ENCODE measurements at regions not wholly inside any gene's neighbourhood (a gene's known extent, or its start where the extent isn't known, plus 50 kb on each side); places are given as distances from the start of the nearest gene placed in this dataset.
A peak's percentile ranks its signal among the peaks of the same experiment; 100 is the strongest.

DNA sequence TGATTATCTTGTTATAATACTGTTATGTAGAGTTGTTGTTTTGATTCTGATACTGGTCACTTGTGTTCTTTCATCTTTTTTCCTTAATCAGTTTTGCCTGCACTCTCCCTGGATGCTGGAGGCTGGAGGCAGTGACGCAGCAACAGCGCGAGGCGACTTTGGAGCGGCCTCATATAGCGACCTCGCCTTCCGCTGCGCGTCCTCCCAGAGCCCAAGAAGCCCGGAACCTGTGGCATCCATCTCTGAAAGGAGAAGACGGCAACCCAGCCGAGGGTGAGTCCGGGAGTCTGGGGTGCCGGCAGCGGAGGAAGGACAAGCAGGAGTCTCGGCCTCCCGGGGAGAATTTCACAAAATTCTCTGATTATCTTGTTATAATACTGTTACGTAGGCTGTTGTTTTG lies 161.2 kb downstream of the ZNF33B start (continued):
- TF ChIP-seq, protein P1, sequence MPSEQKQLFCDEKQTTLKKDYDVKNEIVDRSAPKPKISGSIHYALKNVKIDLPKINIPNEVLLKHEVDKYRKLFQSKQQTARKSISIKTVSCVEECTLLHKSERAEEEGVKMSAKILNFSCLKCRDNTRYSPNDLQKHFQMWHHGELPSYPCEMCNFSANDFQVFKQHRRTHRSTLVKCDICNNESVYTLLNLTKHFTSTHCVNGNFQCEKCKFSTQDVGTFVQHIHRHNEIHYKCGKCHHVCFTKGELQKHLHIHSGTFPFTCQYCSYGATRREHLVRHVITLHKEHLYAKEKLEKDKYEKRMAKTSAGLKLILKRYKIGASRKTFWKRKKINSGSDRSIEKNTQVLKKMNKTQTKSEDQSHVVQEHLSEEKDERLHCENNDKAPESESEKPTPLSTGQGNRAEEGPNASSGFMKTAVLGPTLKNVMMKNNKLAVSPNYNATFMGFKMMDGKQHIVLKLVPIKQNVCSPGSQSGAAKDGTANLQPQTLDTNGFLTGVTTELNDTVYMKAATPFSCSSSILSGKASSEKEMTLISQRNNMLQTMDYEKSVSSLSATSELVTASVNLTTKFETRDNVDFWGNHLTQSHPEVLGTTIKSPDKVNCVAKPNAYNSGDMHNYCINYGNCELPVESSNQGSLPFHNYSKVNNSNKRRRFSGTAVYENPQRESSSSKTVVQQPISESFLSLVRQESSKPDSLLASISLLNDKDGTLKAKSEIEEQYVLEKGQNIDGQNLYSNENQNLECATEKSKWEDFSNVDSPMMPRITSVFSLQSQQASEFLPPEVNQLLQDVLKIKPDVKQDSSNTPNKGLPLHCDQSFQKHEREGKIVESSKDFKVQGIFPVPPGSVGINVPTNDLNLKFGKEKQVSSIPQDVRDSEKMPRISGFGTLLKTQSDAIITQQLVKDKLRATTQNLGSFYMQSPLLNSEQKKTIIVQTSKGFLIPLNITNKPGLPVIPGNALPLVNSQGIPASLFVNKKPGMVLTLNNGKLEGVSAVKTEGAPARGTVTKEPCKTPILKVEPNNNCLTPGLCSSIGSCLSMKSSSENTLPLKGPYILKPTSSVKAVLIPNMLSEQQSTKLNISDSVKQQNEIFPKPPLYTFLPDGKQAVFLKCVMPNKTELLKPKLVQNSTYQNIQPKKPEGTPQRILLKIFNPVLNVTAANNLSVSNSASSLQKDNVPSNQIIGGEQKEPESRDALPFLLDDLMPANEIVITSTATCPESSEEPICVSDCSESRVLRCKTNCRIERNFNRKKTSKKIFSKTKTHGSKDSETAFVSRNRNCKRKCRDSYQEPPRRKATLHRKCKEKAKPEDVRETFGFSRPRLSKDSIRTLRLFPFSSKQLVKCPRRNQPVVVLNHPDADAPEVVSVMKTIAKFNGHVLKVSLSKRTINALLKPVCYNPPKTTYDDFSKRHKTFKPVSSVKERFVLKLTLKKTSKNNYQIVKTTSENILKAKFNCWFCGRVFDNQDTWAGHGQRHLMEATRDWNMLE (tag by site-specific recombination; conservative IDR thresholded peaks at IDR 0.05; ENCODE audit: low read depth) = no peak
- TF ChIP-seq ZNF777 (tag by site-specific recombination; IDR thresholded peaks at IDR 0.05; ENCODE audit: borderline replicate concordance) (no peak), ZNF521 (tag by site-specific recombination; IDR thresholded peaks at IDR 0.05) (no peak), ZNF658 (tag by site-specific recombination; IDR thresholded peaks at IDR 0.05) (no peak), OVOL3 (tag by site-specific recombination; IDR thresholded peaks at IDR 0.05) (no peak), ZNF544 (tag by site-specific recombination; IDR thresholded peaks at IDR 0.05) (no peak)
- TF ChIP-seq, protein P2, sequence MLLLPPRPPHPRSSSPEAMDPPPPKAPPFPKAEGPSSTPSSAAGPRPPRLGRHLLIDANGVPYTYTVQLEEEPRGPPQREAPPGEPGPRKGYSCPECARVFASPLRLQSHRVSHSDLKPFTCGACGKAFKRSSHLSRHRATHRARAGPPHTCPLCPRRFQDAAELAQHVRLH (tag by site-specific recombination; IDR thresholded peaks at IDR 0.05) = no peak

DNA sequence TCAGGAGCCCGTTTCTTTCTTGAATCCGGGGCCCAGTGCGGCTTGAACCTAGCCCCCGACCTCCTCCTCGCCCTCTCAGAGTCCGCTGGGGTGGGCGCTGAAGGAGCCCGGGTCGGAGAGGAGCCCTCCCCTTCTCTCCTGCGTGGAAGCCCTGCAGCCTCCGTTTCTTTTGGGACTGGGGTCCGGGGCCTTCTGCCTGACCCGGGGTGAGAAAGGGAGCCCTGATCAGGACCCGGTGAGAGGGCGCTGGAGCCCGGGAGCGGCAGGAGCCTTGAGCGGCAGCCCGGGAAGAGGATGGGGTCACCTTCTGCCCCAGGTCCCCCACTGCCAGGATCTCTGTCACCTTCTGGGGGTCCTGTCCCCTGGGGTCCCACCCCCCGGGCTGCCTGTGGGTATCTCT lies 162.3 kb downstream of the ZNF33B start:
- Histone ChIP-seq H3K36me3 (ENCODE audit: control insufficient read depth in 2 of 2, insufficient read depth in 1 of 2, low read length in 2 of 2) (peaks cover 0 to 18% of the 10 kb centered on the region in 2 experiments; a peak in 1 of 3 replicates), H3K4me1 (ENCODE audit: control insufficient read depth, insufficient read depth, low read length) (no peaks in the 10 kb centered on the region), H3K27ac (ENCODE audit: extremely low read depth, low read depth, low read length) (no peak overlapping the region), H3K9me3 (ENCODE audit: control insufficient read depth, insufficient read depth, low read depth, low read length) (no peaks in the 10 kb centered on the region), H3K4me3 (ENCODE audit: low read depth, low read length) (no peak overlapping the region)
- ChIA-PET CTCF (no interaction called here), POLR2A (no interaction called here)
- no peak for TF ChIP-seq KLF7 (tag by site-specific recombination; IDR thresholded peaks at IDR 0.05; ENCODE audit: borderline replicate concordance)
- no peak for TF ChIP-seq GLI2 (tag by site-specific recombination; IDR thresholded peaks at IDR 0.05; ENCODE audit: borderline replicate concordance, low read depth)
- no peak for TF ChIP-seq ZNF843 (tag by site-specific recombination; IDR thresholded peaks at IDR 0.05)
- no peak for TF ChIP-seq HOXD13 (CRISPR knock-in tag; IDR thresholded peaks at IDR 0.05; ENCODE audit: borderline replicate concordance)

DNA sequence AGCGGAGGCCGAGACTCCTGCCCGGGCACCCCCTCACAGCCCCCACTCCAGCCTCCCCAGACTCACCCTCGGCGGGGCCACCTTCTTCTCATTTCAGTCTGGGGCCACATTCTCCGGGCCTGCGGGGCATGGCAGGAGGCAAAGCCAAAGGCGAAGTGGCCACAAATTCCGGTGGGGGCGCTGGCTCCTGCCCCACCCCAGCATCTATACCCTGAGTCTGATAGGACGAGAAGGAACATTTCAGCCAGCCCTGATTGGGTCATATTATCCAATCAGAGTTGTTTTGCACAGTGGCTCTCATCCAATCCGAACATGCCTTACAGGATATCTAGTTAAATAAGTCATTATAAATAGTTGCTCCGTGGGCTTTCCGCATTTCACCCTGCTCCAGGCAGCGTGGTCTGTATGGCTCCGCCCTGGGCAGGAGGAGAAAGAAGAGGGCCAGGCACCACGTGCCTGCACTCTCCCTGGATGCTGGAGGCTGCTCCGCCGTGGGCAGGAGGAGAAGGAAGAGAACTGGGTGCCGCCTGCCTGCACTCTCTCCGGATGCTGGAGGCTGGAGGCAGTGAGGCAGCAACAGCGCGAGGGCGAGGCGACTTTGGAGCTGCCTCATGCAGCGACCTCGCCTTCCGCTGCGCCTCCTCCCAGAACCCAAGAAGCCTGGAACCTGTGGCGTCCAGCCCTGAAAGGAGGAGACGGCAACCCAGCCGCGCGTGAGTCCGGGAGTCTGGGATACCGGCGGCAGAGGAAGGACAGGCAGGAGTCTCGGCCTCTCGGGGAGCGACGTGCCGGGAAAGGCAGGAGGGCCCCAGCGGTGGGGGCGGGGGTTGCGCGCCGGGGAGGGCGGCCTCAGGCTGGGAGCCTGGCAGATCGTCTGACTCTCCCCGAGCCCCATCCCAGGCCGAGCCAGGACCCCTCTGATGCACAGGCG lies 162.9 kb downstream of the ZNF33B start:
- Histone ChIP-seq H3K27ac (ENCODE audit: extremely low read depth, low read depth, low read length) (no peak overlapping the region), H3K9me3 (ENCODE audit: control insufficient read depth, insufficient read depth, low read depth, low read length) (no peaks in the 10 kb centered on the region), H3K4me3 (ENCODE audit: low read depth, low read length) (no peak overlapping the region), H3K4me1 (ENCODE audit: control insufficient read depth, insufficient read depth, low read length) (no peaks in the 10 kb centered on the region), H3K36me3 (ENCODE audit: control insufficient read depth in 2 of 2, insufficient read depth in 1 of 2, low read length in 2 of 2) (peaks cover 0 to 18% of the 10 kb centered on the region in 2 experiments; a peak in 1 of 3 replicates)
- ChIA-PET CTCF (no interaction called here), POLR2A (no interaction called here)
- TF ChIP-seq ZNF202 (tag by site-specific recombination; IDR thresholded peaks at IDR 0.05; ENCODE audit: borderline replicate concordance) (no peak), ZSCAN16 (tag by site-specific recombination; IDR thresholded peaks at IDR 0.05) (no peak), SP7 (tag by site-specific recombination; IDR thresholded peaks at IDR 0.05) (no peak), SP3 (tag by site-specific recombination; IDR thresholded peaks at IDR 0.05) (0 out of 2 replicates have a peak, but pooled peaks have one; percentile 13), ZNF623 (tag by site-specific recombination; IDR thresholded peaks at IDR 0.05) (no peak), BCL11A (tag by site-specific recombination; IDR thresholded peaks at IDR 0.05; ENCODE audit: low read depth) (no peak), WT1 (tag by site-specific recombination; IDR thresholded peaks at IDR 0.05) (no peak), ZBTB20 (tag by site-specific recombination; IDR thresholded peaks at IDR 0.05) (no peak), GLIS2 (tag by site-specific recombination; IDR thresholded peaks at IDR 0.05) (peak; percentile 78), ZSCAN30 (tag by site-specific recombination; IDR thresholded peaks at IDR 0.05) (no peak)
- TF ChIP-seq, protein P3, sequence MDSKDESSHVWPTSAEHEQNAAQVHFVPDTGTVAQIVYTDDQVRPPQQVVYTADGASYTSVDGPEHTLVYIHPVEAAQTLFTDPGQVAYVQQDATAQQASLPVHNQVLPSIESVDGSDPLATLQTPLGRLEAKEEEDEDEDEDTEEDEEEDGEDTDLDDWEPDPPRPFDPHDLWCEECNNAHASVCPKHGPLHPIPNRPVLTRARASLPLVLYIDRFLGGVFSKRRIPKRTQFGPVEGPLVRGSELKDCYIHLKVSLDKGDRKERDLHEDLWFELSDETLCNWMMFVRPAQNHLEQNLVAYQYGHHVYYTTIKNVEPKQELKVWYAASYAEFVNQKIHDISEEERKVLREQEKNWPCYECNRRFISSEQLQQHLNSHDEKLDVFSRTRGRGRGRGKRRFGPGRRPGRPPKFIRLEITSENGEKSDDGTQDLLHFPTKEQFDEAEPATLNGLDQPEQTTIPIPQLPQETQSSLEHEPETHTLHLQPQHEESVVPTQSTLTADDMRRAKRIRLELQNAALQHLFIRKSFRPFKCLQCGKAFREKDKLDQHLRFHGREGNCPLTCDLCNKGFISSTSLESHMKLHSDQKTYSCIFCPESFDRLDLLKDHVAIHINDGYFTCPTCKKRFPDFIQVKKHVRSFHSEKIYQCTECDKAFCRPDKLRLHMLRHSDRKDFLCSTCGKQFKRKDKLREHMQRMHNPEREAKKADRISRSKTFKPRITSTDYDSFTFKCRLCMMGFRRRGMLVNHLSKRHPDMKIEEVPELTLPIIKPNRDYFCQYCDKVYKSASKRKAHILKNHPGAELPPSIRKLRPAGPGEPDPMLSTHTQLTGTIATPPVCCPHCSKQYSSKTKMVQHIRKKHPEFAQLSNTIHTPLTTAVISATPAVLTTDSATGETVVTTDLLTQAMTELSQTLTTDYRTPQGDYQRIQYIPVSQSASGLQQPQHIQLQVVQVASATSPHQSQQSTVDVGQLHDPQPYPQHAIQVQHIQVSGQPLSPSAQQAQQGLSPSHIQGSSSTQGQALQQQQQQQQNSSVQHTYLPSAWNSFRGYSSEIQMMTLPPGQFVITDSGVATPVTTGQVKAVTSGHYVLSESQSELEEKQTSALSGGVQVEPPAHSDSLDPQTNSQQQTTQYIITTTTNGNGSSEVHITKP (tag by site-specific recombination; IDR thresholded peaks at IDR 0.05) = no peak
- TF ChIP-seq, protein P4, sequence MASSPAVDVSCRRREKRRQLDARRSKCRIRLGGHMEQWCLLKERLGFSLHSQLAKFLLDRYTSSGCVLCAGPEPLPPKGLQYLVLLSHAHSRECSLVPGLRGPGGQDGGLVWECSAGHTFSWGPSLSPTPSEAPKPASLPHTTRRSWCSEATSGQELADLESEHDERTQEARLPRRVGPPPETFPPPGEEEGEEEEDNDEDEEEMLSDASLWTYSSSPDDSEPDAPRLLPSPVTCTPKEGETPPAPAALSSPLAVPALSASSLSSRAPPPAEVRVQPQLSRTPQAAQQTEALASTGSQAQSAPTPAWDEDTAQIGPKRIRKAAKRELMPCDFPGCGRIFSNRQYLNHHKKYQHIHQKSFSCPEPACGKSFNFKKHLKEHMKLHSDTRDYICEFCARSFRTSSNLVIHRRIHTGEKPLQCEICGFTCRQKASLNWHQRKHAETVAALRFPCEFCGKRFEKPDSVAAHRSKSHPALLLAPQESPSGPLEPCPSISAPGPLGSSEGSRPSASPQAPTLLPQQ (tag by site-specific recombination; IDR thresholded peaks at IDR 0.05) = no peak
